K562 (cell line): ENCODE measurements at regions not wholly inside any gene's neighbourhood (a gene's known extent, or its start where the extent isn't known, plus 50 kb on each side); places are given as distances from the start of the nearest gene placed in this dataset.

Source experiments
- ATAC-seq: fragments of 200-7000 bp; cut with Tn5 transposase; 3 replicates; pipeline ENCODE4 v1.9.1; 2020; ENCODE audit warnings: moderate library complexity
- BruUV-seq: library from RNA; stranded (reverse); fragments of 400-500 nt; replicated peaks from 2 replicates; lab custom pipeline; 2021; lab: Mats Ljungman, UMichigan
- CTCF ChIA-PET: fragments of 300-600 bp; formaldehyde crosslinking; extraction: SDS; loops from one replicate; lab custom pipeline; 2021; ENCODE audit warnings: low intra/inter-chr PET ratio; lab: Yijun Ruan, JAX
- POLR2A ChIA-PET: fragments of 300-600, 350-650 bp; sonication (Branson Sonifier 250); formaldehyde crosslinking; extraction: SDS; loops from one replicate; lab custom pipeline; 2021; ENCODE audit warnings: antibody characterized with exemption, inconsistent platforms; lab: Yijun Ruan, JAX
- DNase-seq, 4 experiments: peaks; one replicate each; pipeline versions ENCODE4 v3.0.0 to v3.0.0-alpha.2; 2011 to 2018; ENCODE audit warnings: low spot score in 3 of 4, mixed read lengths in 3 of 4; ENCODE audit errors: extremely low read depth in 1 of 4
- FAIRE-seq: peaks from 2 replicates; lab custom pipeline; 2011; peaks lifted over from hg19 to GRCh38; lab: Jason Lieb, UNC
- H2AFZ ChIP-seq: 2 replicates; pipeline ENCODE4 v1.6.0; 2011; ENCODE audit warnings: low read depth, low read length, control low read depth, inconsistent platforms
- H3K27ac ChIP-seq: fragments of 200-600 bp; 3 replicates; pipeline ENCODE4 v1.8.0; 2011; ENCODE audit warnings: low read depth, mild to moderate bottlenecking, control low read depth, inconsistent platforms, low read length, moderate library complexity, mixed read lengths; ENCODE audit errors: extremely low read depth
- H3K27me3 ChIP-seq, 2 experiments: fragments of 300-600 bp in 1 of 2; 2 replicates in 1 of 2; 3 replicates in 1 of 2; pipeline versions ENCODE4 v1.6.0 to v1.8.0; 2011; ENCODE audit warnings: inconsistent platforms in 2 of 2, low read length in 2 of 2, mild to moderate bottlenecking in 1 of 2, mixed read lengths in 1 of 2, moderate library complexity in 1 of 2; ENCODE audit not compliant: control insufficient read depth in 2 of 2, insufficient read depth in 2 of 2
- H3K36me3 ChIP-seq: fragments of 300-600 bp; 3 replicates; pipeline ENCODE4 v1.8.0; 2011; ENCODE audit warnings: mild to moderate bottlenecking, low read length, inconsistent platforms; ENCODE audit not compliant: control insufficient read depth, insufficient read depth
- H3K4me1 ChIP-seq, 2 experiments: fragments of 200-600 bp in 1 of 2; replicated peaks in 1 of 2; 2 replicates in 1 of 2; 3 replicates in 1 of 2; pipeline versions ENCODE4 v1.5.1 to v1.8.0; 2011; ENCODE audit warnings: inconsistent platforms in 2 of 2, low read length in 2 of 2, mild to moderate bottlenecking in 1 of 2, mixed read lengths in 1 of 2, moderate library complexity in 1 of 2; ENCODE audit not compliant: control insufficient read depth in 2 of 2, insufficient read depth in 2 of 2
- H3K4me2 ChIP-seq: 2 replicates; pipeline ENCODE4 v1.6.1; 2011; ENCODE audit warnings: low read length, control low read depth, inconsistent platforms, mixed read lengths; ENCODE audit not compliant: insufficient read depth
- H3K4me3 ChIP-seq: fragments of 200-600 bp; sonication (generic), shearing (Covaris generic); 2 replicates; pipeline ENCODE4 v1.5.1; 2016; ENCODE audit warnings: control low read depth, inconsistent platforms
- H3K79me2 ChIP-seq: fragments of 200-600 bp; 3 replicates; pipeline ENCODE4 v1.8.0; 2011; ENCODE audit warnings: low read length, inconsistent platforms; ENCODE audit not compliant: control insufficient read depth, insufficient read depth
- H3K9ac ChIP-seq, 2 experiments: 2 replicates each; pipeline versions ENCODE4 v1.6.0 to v1.6.1; 2011; ENCODE audit warnings: low read depth in 2 of 2, low read length in 2 of 2, control low read depth in 1 of 2, inconsistent platforms in 1 of 2, mild to moderate bottlenecking in 1 of 2, mixed read lengths in 1 of 2; ENCODE audit not compliant: insufficient read depth in 1 of 2
- H3K9me1 ChIP-seq: one replicate; pipeline ENCODE4 v1.6.0; 2011; ENCODE audit warnings: inconsistent platforms, mild to moderate bottlenecking, low read length, moderate library complexity; ENCODE audit not compliant: control insufficient read depth, insufficient read depth
- H3K9me3 ChIP-seq: replicated peaks from 2 replicates; pipeline ENCODE4 v1.5.1; 2011; ENCODE audit warnings: low read depth, low read length, inconsistent platforms; ENCODE audit not compliant: control insufficient read depth, insufficient read depth
- H4K20me1 ChIP-seq: replicated peaks from 2 replicates; pipeline ENCODE4 v1.6.1; 2011; ENCODE audit warnings: low read length, inconsistent platforms, mixed read lengths; ENCODE audit not compliant: control insufficient read depth, insufficient read depth
- EHMT2 ChIP-seq: fragments of 450-650 bp; IDR thresholded peaks from 2 replicates; pipeline ENCODE4 v1.6.1; 2018; ENCODE audit warnings: antibody characterized with exemption
- POLR2H ChIP-seq: IDR thresholded peaks from 2 replicates; pipeline ENCODE4 v1.6.1; 2016; ENCODE audit warnings: missing genetic modification characterization, low read depth, mild to moderate bottlenecking, control low read depth, missing compliant biosample characterization, moderate library complexity
- POLR3G ChIP-seq: IDR thresholded peaks from 2 replicates; pipeline ENCODE4 v1.6.1; 2011; ENCODE audit not compliant: insufficient read length, insufficient replicate concordance; ENCODE audit errors: extremely low read depth
- RUNX1 ChIP-seq: sonication (generic); IDR thresholded peaks from 2 replicates; pipeline ENCODE4 v1.6.1; 2016; ENCODE audit warnings: antibody characterized with exemption, low read depth
- ZBED1 ChIP-seq: IDR thresholded peaks from 2 replicates; pipeline ENCODE4 v1.6.1; 2014
- ZC3H4 ChIP-seq: sonication (generic); formaldehyde crosslinking; IDR thresholded peaks from 2 replicates; pipeline ENCODE4 v1.9.0; 2021; ENCODE audit warnings: missing genetic modification reagents, borderline replicate concordance
- WGBS: fragments of 100-300 bp; shearing (Covaris generic); methylation state at CpG from one replicate; pipeline ENCODE4 v1.1.6; 2016; ENCODE audit warnings: low coverage, mixed read lengths; ENCODE audit not compliant: insufficient coverage; ENCODE audit errors: missing lambda C conversion rate; 5-methylcytosine and 5-hydroxymethylcytosine counted together
- in situ Hi-C: fragments of 300-500 bp; cut with MboI; formaldehyde crosslinking; loops from 4 replicates; pipeline ENCODE4 v1.15.0; 2018; ENCODE audit warnings: inconsistent platforms, mixed read lengths
- intact Hi-C: fragments of 100-400 bp; cut with micrococcal nuclease; formaldehyde crosslinking; loops from 2 replicates; pipeline ENCODE4 v1.14.2; 2022
- TF ChIP-seq, protein P1 (sequence below): sonication (generic); formaldehyde crosslinking; IDR thresholded peaks from 2 replicates; pipeline ENCODE4 v1.8.0; 2022; ENCODE audit warnings: mild to moderate bottlenecking, missing genetic modification reagents, borderline replicate concordance

DNA sequence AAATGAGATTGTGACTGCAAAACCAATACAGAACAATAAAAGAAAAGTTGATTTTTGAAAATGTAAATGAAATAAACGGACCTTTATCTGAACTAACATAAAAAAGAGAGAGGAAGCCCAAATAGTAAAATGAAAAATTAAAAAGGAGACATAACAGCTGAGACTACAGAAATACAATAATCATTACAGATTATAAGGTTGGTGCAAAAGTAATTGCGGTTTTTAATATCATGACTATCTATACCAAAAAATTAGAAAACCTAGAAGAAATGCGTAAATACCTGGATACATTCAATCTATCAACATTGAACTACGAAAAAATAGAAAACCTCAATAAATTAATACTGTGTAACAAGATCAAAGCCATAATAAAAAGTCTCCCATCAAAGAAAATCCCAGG, 71.9 kb upstream of the SLCO6A1 start:
- DNase-seq: no peak
- TF ChIP-seq ZC3H4: no peak
- TF ChIP-seq POLR2H (tag): no peak
- no peak for TF ChIP-seq RUNX1
- TF ChIP-seq ZBED1: no peak
- TF ChIP-seq EHMT2: no peak
- TF ChIP-seq POLR3G: no peak
- TF ChIP-seq, protein P1, sequence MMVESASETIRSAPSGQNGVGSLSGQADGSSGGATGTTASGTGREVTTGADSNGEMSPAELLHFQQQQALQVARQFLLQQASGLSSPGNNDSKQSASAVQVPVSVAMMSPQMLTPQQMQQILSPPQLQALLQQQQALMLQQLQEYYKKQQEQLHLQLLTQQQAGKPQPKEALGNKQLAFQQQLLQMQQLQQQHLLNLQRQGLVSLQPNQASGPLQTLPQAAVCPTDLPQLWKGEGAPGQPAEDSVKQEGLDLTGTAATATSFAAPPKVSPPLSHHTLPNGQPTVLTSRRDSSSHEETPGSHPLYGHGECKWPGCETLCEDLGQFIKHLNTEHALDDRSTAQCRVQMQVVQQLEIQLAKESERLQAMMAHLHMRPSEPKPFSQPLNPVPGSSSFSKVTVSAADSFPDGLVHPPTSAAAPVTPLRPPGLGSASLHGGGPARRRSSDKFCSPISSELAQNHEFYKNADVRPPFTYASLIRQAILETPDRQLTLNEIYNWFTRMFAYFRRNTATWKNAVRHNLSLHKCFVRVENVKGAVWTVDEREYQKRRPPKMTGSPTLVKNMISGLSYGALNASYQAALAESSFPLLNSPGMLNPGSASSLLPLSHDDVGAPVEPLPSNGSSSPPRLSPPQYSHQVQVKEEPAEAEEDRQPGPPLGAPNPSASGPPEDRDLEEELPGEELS: no peak
- TF ChIP-seq, all 486 proteins: peak for 0
- no peak overlapping the region for H3K27ac ChIP-seq
- H3K9me3 ChIP-seq: no peaks in the 10 kb centered on the region
- CTCF ChIA-PET: no interaction called here
- no peaks in the 10 kb centered on the region for H3K4me1 ChIP-seq
- FAIRE-seq: no peak
- no peak overlapping the region for H3K4me3 ChIP-seq
- H3K9ac ChIP-seq: no peak overlapping the region
- no peak for ATAC-seq
- no peaks in the 10 kb centered on the region for H3K36me3 ChIP-seq
- H3K9me1 ChIP-seq: no peaks in the 10 kb centered on the region
- no peaks in the 10 kb centered on the region for H3K79me2 ChIP-seq
- intact Hi-C loops: no loop called here
- POLR2A ChIA-PET: no interaction called here
- WGBS: 0% methylated on average over 4 of the region's 4 CpGs
- no peaks in the 10 kb centered on the region for H4K20me1 ChIP-seq
- no peaks in the 10 kb centered on the region for H3K27me3 ChIP-seq
- H2AFZ ChIP-seq: no peak overlapping the region
- in situ Hi-C loops: no loop called here
- no TSS peak for BruUV-seq
- no peak overlapping the region for H3K4me2 ChIP-seq
